Duodenal mucosa (tissue), 2 donors: ENCODE measurements at regions not wholly inside any gene's neighbourhood (a gene's known extent, or its start where the extent isn't known, plus 50 kb on each side); places are given as distances from the start of the nearest gene placed in this dataset.

ENCODE experiments used
- H3K27ac ChIP-seq: one replicate; pipeline ENCODE4 v1.7.0; 2013; ENCODE audit warnings: low read depth, low read length
- H3K27me3 ChIP-seq, 2 donors: one replicate each; pipeline ENCODE4 v1.7.0; 2013; ENCODE audit warnings: low read length in 2 of 2, control low read depth in 1 of 2; ENCODE audit not compliant: insufficient read depth in 2 of 2, control insufficient read depth in 1 of 2
- H3K36me3 ChIP-seq, 2 donors: one replicate each; pipeline ENCODE4 v1.7.0; 2013; ENCODE audit warnings: low read length in 2 of 2, control low read depth in 1 of 2; ENCODE audit not compliant: insufficient read depth in 2 of 2, control insufficient read depth in 1 of 2
- H3K4me1 ChIP-seq, 2 donors: one replicate each; pipeline ENCODE4 v1.7.0; 2013; ENCODE audit warnings: low read length in 2 of 2, control low read depth in 1 of 2; ENCODE audit not compliant: insufficient read depth in 2 of 2, control insufficient read depth in 1 of 2
- H3K4me3 ChIP-seq, 2 donors: one replicate each; pipeline ENCODE4 v1.7.0; 2013; ENCODE audit warnings: low read length in 2 of 2, low read depth in 1 of 2
- H3K9ac ChIP-seq, 2 donors: one replicate each; pipeline ENCODE4 v1.7.0; 2013; ENCODE audit warnings: low read length in 2 of 2, low read depth in 1 of 2
- H3K9me3 ChIP-seq, 2 donors: one replicate each; pipeline ENCODE4 v1.7.0; 2013; ENCODE audit warnings: low read length in 2 of 2, control low read depth in 1 of 2; ENCODE audit not compliant: control insufficient read depth in 1 of 2

- no peak overlapping the region for H3K9ac ChIP-seq
- no peak overlapping the region for H3K4me3 ChIP-seq
- no peaks in the 10 kb centered on the region for H3K9me3 ChIP-seq
- H3K27me3 ChIP-seq: no peaks in the 10 kb centered on the region
- H3K36me3 ChIP-seq: no peaks in the 10 kb centered on the region
- H3K4me1 ChIP-seq: no peaks in the 10 kb centered on the region
- no peak overlapping the region for H3K27ac ChIP-seq
Measured at GRCh38 chr2:60072609-60073008, 480.8 kb downstream of the BCL11A start.

DNA sequence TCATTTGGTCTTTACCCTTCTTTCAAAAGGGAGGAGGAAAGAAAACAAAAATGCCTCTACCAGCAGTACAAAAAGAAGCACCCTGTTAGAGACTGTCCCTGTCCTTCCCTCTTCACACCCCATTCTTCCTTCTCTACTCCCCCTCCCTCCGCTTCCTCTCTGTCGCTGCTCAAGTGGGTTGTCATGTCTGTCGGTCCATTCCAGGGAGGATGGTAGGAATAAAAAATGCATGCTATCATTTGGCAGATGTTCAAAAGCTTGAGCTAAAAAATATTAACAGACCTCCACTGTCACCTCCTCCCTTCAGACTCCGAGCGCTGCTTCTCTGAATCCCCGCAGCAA lies 482.0 kb downstream of the BCL11A start:
- Histone ChIP-seq H3K27ac (no peak overlapping the region), H3K27me3 (no peaks in the 10 kb centered on the region), H3K4me1 (no peaks in the 10 kb centered on the region), H3K9ac (no peak overlapping the region), H3K9me3 (no peaks in the 10 kb centered on the region), H3K4me3 (no peak overlapping the region), H3K36me3 (no peaks in the 10 kb centered on the region)

GRCh38 chr2:60070736-60071489 lies 482.5 kb downstream of the BCL11A start:
- H3K9ac ChIP-seq: no peak overlapping the region
- no peaks in the 10 kb centered on the region for H3K27me3 ChIP-seq
- no peak overlapping the region for H3K4me3 ChIP-seq
- H3K9me3 ChIP-seq: no peaks in the 10 kb centered on the region
- no peak overlapping the region for H3K27ac ChIP-seq
- no peaks in the 10 kb centered on the region for H3K4me1 ChIP-seq
- H3K36me3 ChIP-seq: no peaks in the 10 kb centered on the region

DNA sequence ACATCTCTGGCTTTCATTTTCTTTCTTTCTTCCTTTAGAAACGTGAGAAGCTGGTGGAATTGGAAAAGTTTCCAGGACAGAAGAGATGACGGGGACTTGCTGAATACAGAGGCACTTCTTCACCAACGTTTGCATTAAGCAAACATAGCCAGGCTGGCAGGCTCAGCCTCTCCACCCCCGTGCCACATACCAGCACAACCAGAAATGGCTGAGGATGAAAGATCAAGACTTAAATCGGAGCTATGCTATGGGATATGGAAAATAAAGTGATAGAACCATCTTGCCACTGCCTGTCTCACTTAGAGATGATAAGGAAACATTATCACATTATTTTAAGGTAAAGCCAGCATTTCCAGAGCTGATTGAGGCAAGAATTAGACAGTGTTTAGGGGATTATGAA lies 483.3 kb downstream of the BCL11A start:
- no peak overlapping the region for H3K4me3 ChIP-seq
- H3K9ac ChIP-seq: no peak overlapping the region
- H3K9me3 ChIP-seq: no peaks in the 10 kb centered on the region
- no peak overlapping the region for H3K27ac ChIP-seq
- H3K27me3 ChIP-seq: no peaks in the 10 kb centered on the region
- no peaks in the 10 kb centered on the region for H3K4me1 ChIP-seq
- H3K36me3 ChIP-seq: no peaks in the 10 kb centered on the region

DNA sequence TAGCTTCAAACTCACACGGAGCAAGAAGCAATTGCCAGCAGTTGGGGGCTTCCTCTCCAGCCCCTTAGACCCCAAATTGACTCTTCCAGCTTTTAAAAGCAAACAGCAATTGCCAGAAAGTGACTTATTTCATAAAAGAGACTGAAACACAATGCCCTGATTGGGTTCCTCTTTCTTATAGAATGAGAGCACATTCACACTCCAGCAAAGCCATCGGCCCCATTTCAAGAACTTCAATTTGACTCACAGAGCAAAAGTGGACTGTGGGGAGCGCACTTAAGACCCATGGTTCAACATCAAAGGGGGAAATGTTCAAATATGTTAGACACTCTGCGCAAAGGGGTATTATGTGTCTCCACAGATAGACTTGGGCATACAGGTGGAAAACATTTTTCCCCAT lies 484.7 kb downstream of the BCL11A start:
- Histone ChIP-seq H3K9me3 (no peaks in the 10 kb centered on the region), H3K9ac (no peak overlapping the region), H3K27me3 (no peaks in the 10 kb centered on the region), H3K4me1 (no peaks in the 10 kb centered on the region), H3K4me3 (no peak overlapping the region), H3K36me3 (no peaks in the 10 kb centered on the region), H3K27ac (no peak overlapping the region)

DNA sequence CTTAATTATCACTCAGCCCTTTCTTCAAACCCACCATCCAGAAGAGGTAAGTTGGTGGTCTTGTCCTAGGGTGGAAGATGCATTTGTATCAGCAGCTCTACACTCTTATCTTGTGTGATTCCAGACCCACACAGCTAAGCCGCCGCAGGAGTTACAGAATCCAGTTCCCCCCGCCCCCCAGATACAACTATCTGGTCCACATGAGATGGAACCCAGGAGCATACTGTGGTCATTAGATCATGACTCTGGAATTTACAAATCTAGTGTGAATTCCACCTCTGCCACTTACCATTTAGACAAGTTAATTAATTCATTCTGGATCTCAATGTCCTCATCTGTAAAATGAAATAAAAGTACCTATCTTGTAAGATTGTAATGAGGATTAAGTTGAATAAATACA lies 486.4 kb downstream of the BCL11A start:
- H3K36me3 ChIP-seq: no peaks in the 10 kb centered on the region
- no peak overlapping the region for H3K27ac ChIP-seq
- no peaks in the 10 kb centered on the region for H3K27me3 ChIP-seq
- no peaks in the 10 kb centered on the region for H3K4me1 ChIP-seq
- H3K4me3 ChIP-seq: no peak overlapping the region
- H3K9me3 ChIP-seq: no peaks in the 10 kb centered on the region
- H3K9ac ChIP-seq: no peak overlapping the region

DNA sequence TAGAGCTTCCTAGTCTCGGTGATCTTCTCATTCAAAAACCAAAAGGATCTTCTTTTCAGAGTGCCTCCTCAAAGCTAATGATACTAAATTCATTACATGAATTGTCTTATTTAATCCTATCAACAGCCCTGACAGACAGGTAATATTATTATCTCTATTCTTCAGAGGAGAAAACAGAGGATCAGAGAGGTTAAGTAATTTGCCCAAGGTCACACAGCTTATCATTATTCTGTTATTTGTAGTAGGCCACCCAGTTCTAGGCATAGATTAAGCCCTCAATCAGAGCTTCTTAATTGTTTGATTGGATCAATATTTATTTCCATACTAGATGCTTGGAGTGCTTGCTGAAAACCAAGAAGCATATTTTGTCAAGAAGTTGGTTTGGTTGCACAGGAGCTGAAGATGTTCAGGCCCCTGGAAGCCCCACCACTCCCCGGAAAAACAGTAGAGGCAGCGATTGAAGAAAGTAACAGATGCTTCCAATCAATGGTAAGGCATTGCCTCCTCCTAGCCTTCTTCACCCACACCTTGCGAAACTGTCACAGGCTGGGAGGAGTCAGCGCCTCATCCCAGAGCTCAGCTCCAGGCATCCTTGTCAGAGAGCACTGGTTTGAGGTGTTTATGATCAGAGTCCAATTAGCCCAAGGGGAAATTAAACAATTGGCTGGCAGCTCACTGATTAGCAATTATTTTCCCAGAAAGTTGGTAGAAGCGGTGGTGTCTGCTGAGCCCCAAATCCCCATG lies 487.2 kb downstream of the BCL11A start:
- Histone ChIP-seq H3K36me3 (no peaks in the 10 kb centered on the region), H3K4me3 (no peak overlapping the region), H3K9me3 (no peaks in the 10 kb centered on the region), H3K4me1 (no peaks in the 10 kb centered on the region), H3K27ac (no peak overlapping the region), H3K27me3 (no peaks in the 10 kb centered on the region), H3K9ac (no peak overlapping the region)

GRCh38 chr2:60064687-60065389 lies 488.6 kb downstream of the BCL11A start:
- Histone ChIP-seq H3K9me3 (no peaks in the 10 kb centered on the region), H3K36me3 (no peaks in the 10 kb centered on the region), H3K27me3 (no peaks in the 10 kb centered on the region), H3K4me1 (no peaks in the 10 kb centered on the region), H3K27ac (no peak overlapping the region), H3K4me3 (no peak overlapping the region), H3K9ac (no peak overlapping the region)

DNA sequence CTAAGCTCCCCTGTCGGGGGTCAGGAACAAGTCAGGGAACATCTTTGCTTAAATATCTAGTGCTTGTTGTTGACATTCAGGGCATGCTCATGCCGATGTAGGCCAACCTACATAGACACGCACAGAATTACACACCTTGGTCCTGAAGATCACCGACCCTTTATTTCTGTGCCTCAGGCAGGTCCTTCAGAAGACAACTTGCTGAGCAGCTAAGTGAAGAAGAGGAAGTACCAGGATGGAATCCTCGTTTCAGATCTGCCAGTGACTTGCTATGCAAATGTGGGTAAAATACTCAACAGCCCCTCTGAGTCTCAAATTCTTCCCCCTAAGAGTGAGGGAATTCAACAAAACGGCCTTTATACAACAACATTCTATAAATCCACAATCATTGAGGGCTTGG lies 494.7 kb downstream of the BCL11A start:
- Histone ChIP-seq H3K9me3 (no peaks in the 10 kb centered on the region), H3K4me1 (peaks cover 6 to 11% of the 10 kb centered on the region in 2 donors), H3K27me3 (no peaks in the 10 kb centered on the region), H3K4me3 (no peak overlapping the region), H3K9ac (no peak overlapping the region), H3K27ac (no peak overlapping the region), H3K36me3 (no peaks in the 10 kb centered on the region)

GRCh38 chr2:60054571-60055340 lies 498.7 kb downstream of the BCL11A start:
- Histone ChIP-seq H3K9ac (no peak overlapping the region), H3K4me3 (no peak overlapping the region), H3K27ac (no peak overlapping the region), H3K4me1 (peaks cover 15 to 24% of the 10 kb centered on the region in 2 donors), H3K36me3 (no peaks in the 10 kb centered on the region), H3K9me3 (no peaks in the 10 kb centered on the region), H3K27me3 (no peaks in the 10 kb centered on the region)
